GM12878 (cell line): ENCODE measurements at regions not wholly inside any gene's neighbourhood (a gene's known extent, or its start where the extent isn't known, plus 50 kb on each side); places are given as distances from the start of the nearest gene placed in this dataset.

Experiments used
- ATAC-seq: fragments of 200-7000 bp; cut with Tn5 transposase; 3 replicates; pipeline ENCODE4 v1.9.1; 2020; ENCODE audit warnings: mild to moderate bottlenecking, moderate library complexity
- BruUV-seq: library from RNA; stranded (reverse); fragments of 400-500 nt; replicated peaks from 2 replicates; lab custom pipeline; 2021; lab: Mats Ljungman, UMichigan
- CTCF ChIA-PET: fragments of 300-600 bp; sonication (Branson Sonifier 250); formaldehyde crosslinking; extraction: SDS; loops from one replicate; lab custom pipeline; 2021; ENCODE audit warnings: inconsistent platforms; lab: Yijun Ruan, JAX
- POLR2A ChIA-PET: fragments of 350-600 bp; formaldehyde crosslinking; extraction: SDS; loops from one replicate; lab custom pipeline; 2021; ENCODE audit warnings: inconsistent platforms; lab: Charles Lee
- RAD21 ChIA-PET: fragments of 300-600 bp; sonication (Branson Sonifier 250); formaldehyde crosslinking; loops from one replicate; lab custom pipeline; 2023; ENCODE audit warnings: antibody characterized with exemption; ENCODE audit not compliant: unreplicated experiment; lab: Charles Lee
- SMC1A ChIA-PET: fragments of 300-600 bp; sonication (Branson Sonifier 250); formaldehyde crosslinking; loops from one replicate; lab custom pipeline; 2023; ENCODE audit not compliant: unreplicated experiment, uncharacterized antibody; lab: Charles Lee
- DNase-seq: peaks from one replicate; pipeline ENCODE4 v3.0.0-alpha.2; 2011; ENCODE audit warnings: low read depth, low spot score
- FAIRE-seq: peaks from 3 replicates; lab custom pipeline; 2011; peaks lifted over from hg19 to GRCh38; lab: Jason Lieb, UNC
- H2AFZ ChIP-seq: 2 replicates; pipeline ENCODE4 v1.6.0; 2011; ENCODE audit warnings: low read depth, low read length, control low read depth; ENCODE audit not compliant: control insufficient read depth
- H3K27ac ChIP-seq: 2 replicates; pipeline ENCODE4 v1.5.1; 2011; ENCODE audit warnings: control low read depth; ENCODE audit not compliant: control insufficient read depth, insufficient read depth
- H3K27me3 ChIP-seq, 2 experiments: replicated peaks in 1 of 2; 2 replicates each; pipeline versions ENCODE4 v1.6.0 to v1.6.1; 2011; ENCODE audit warnings: low read length in 1 of 2; ENCODE audit not compliant: control insufficient read depth in 2 of 2, insufficient read depth in 2 of 2
- H3K36me3 ChIP-seq, 2 experiments: 2 replicates each; pipeline ENCODE4 v1.5.1; 2011; ENCODE audit warnings: low read length in 1 of 2; ENCODE audit not compliant: control insufficient read depth in 2 of 2, insufficient read depth in 2 of 2
- H3K4me1 ChIP-seq: 2 replicates; pipeline ENCODE4 v1.6.1; 2011; ENCODE audit warnings: mild to moderate bottlenecking, low read length, moderate library complexity, mixed read lengths; ENCODE audit not compliant: control insufficient read depth, insufficient read depth
- H3K4me2 ChIP-seq: 2 replicates; pipeline ENCODE4 v1.6.0; 2011; ENCODE audit warnings: control low read depth; ENCODE audit not compliant: control insufficient read depth, insufficient read depth
- H3K4me3 ChIP-seq: fragments of 200-600 bp; sonication (generic); 2 replicates; pipeline ENCODE4 v1.5.1; 2016
- H3K79me2 ChIP-seq: 2 replicates; pipeline ENCODE4 v1.6.0; 2011; ENCODE audit warnings: low read length; ENCODE audit not compliant: control insufficient read depth, insufficient read depth
- H3K9ac ChIP-seq: 2 replicates; pipeline ENCODE4 v1.8.0; 2011; ENCODE audit warnings: low read length, control low read depth, mixed read lengths; ENCODE audit not compliant: control insufficient read depth, insufficient read depth
- H3K9me3 ChIP-seq: replicated peaks from 3 replicates; pipeline ENCODE4 v1.5.1; 2011; ENCODE audit warnings: mild to moderate bottlenecking, low read length; ENCODE audit not compliant: control insufficient read depth, insufficient read depth
- H4K20me1 ChIP-seq: 2 replicates; pipeline ENCODE4 v1.6.0; 2011; ENCODE audit not compliant: control insufficient read depth, insufficient read depth
- ATF3 ChIP-seq: IDR thresholded peaks from 2 replicates; pipeline ENCODE4 v1.6.1; 2011; ENCODE audit warnings: low read depth, mild to moderate bottlenecking, low read length, moderate library complexity, borderline replicate concordance; ENCODE audit errors: extremely low read depth
- CREM ChIP-seq: IDR thresholded peaks from 2 replicates; pipeline ENCODE4 v1.6.1; 2014; ENCODE audit warnings: antibody characterized with exemption, low read depth
- MLLT1 ChIP-seq: fragments of 450-650 bp; IDR thresholded peaks from 2 replicates; pipeline ENCODE4 v1.6.1; 2016; ENCODE audit warnings: mild to moderate bottlenecking
- PBX3 ChIP-seq: IDR thresholded peaks from 2 replicates; pipeline ENCODE4 v1.6.1; 2011; ENCODE audit warnings: mild to moderate bottlenecking, low read depth, low read length, moderate library complexity; ENCODE audit not compliant: insufficient replicate concordance
- PRDM15 ChIP-seq: fragments of 450-650 bp; formaldehyde crosslinking; IDR thresholded peaks from 2 replicates; pipeline ENCODE4 v1.4.0; 2020; ENCODE audit warnings: mild to moderate bottlenecking, moderate library complexity
- RUNX3 ChIP-seq: IDR thresholded peaks from 2 replicates; pipeline ENCODE4 v1.6.1; 2012; ENCODE audit warnings: low read length, inconsistent platforms
- SIX5 ChIP-seq: IDR thresholded peaks from 2 replicates; pipeline ENCODE4 v1.6.1; 2011; ENCODE audit warnings: mild to moderate bottlenecking, low read depth, low read length, moderate library complexity; ENCODE audit not compliant: severe bottlenecking
- SMAD5 ChIP-seq: IDR thresholded peaks from 2 replicates; pipeline ENCODE4 v1.6.1; 2016; ENCODE audit warnings: antibody characterized with exemption, low read depth
- SMARCA5 ChIP-seq: fragments of 450-650 bp; IDR thresholded peaks from 2 replicates; pipeline ENCODE4 v1.6.1; 2017; ENCODE audit warnings: mild to moderate bottlenecking
- SP1 ChIP-seq: IDR thresholded peaks from one replicate; pipeline ENCODE4 v1.6.1; 2011; ENCODE audit warnings: low read depth, low read length
- SREBF1 ChIP-seq: IDR thresholded peaks from 2 replicates; pipeline ENCODE4 v1.6.1; 2012; ENCODE audit warnings: mild to moderate bottlenecking, low read length
- TAF1 ChIP-seq: IDR thresholded peaks from 2 replicates; pipeline ENCODE4 v1.6.1; 2011; ENCODE audit warnings: mild to moderate bottlenecking, low read depth, low read length, borderline replicate concordance
- TBL1XR1 ChIP-seq: IDR thresholded peaks from 2 replicates; pipeline ENCODE4 v1.6.1; 2012; ENCODE audit warnings: low read depth, low read length, improper control_type of control experiment
- YY1 ChIP-seq: IDR thresholded peaks from 2 replicates; pipeline ENCODE4 v1.6.1; 2011; ENCODE audit warnings: low read depth, mild to moderate bottlenecking, low read length
- ZBTB40 ChIP-seq: fragments of 450-650 bp; IDR thresholded peaks from 2 replicates; pipeline ENCODE4 v1.6.1; 2016; ENCODE audit warnings: mild to moderate bottlenecking, moderate library complexity, borderline replicate concordance
- WGBS: methylation state at CpG from one replicate; pipeline ENCODE4 v1.1.6; 2016; ENCODE audit warnings: low lambda C conversion rate; ENCODE audit not compliant: insufficient replicate concordance, insufficient coverage; ENCODE audit errors: missing lambda C conversion rate; 5-methylcytosine and 5-hydroxymethylcytosine counted together
- in situ Hi-C: fragments of 300-500 bp; cut with MboI; formaldehyde crosslinking; loops from 9 replicates; pipeline ENCODE4 v1.14.3; 2018; ENCODE audit warnings: mixed read lengths
- intact Hi-C: fragments of 100-400 bp; cut with micrococcal nuclease; formaldehyde crosslinking; loops from one replicate; pipeline ENCODE4 v1.14.2; 2022; ENCODE audit not compliant: unreplicated experiment

GRCh38 chr6:61555993-61556392 lies 730.0 kb downstream of the KHDRBS2 start:
- BruUV-seq, result no TSS peak
- Histone ChIP-seq H3K27me3 (no peaks in the 10 kb centered on the region), H3K4me2 (no peak overlapping the region), H2AFZ (no peak overlapping the region), H3K4me3 (no peak overlapping the region), H4K20me1 (no peaks in the 10 kb centered on the region), H3K36me3 (no peaks in the 10 kb centered on the region; a peak in 1 of 4 replicates), H3K9ac (no peak overlapping the region), H3K9me3 (no peaks in the 10 kb centered on the region), H3K4me1 (no peaks in the 10 kb centered on the region), H3K27ac (no peak overlapping the region), H3K79me2 (no peaks in the 10 kb centered on the region)
- ChIA-PET CTCF (no interaction called here), POLR2A (no interaction called here), SMC1A (no interaction called here), RAD21 (no interaction called here)
- in situ Hi-C loops, result no loop called here
- FAIRE-seq, result no peak
- no peak for DNase-seq
- 32% methylated on average over 6 of the region's 6 CpGs for WGBS
- intact Hi-C loops, result no loop called here
- ATAC-seq, result no peak
- TF ChIP-seq CREM (no peak), SP1 (no peak), SMAD5 (no peak), RUNX3 (no peak), MLLT1 (no peak), PBX3 (no peak), SMARCA5 (no peak), SREBF1 (no peak), TBL1XR1 (no peak), YY1 (no peak), TAF1 (no peak), ATF3 (no peak), SIX5 (no peak), ZBTB40 (no peak), PRDM15 (CRISPR knock-in tag) (no peak)
